NCI-H2196 (cell line): ENCODE measurements at regions not wholly inside any gene's neighbourhood (a gene's known extent, or its start where the extent isn't known, plus 50 kb on each side); places are given as distances from the start of the nearest gene placed in this dataset.
"Not testable (repeated sequence)": the region's sequence is repeated elsewhere in the genome, so short reads cannot be mapped to it uniquely, and the experiment has no call there.

Experiments
- DNase-seq: peaks from one replicate; lab custom pipeline; 2025; ENCODE audit not compliant: unreplicated experiment; lab: John Stamatoyannopoulos, UW

- no peak for DNase-seq
Observed at GRCh38 chr5:62931153-62931950, 352.7 kb downstream of the LRRC70 start.

DNA sequence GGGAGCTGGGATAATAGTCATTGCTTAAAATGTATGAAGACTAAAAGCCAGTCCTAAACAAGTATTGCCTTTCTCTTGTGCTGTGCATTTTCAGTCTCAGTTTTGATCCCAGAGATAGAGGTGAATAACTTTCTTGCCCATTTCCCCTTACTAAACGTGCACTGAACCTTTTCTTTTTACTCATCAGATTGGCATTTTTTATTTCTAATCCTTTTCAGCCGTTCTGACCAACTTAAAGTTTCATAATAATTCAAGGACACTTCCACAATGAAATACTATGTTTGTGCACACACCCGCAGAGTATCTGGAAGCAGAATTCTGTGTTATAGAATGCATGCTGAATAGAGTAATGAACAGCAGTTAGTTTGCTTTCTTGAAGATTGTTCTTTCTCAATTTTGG is 343.6 kb downstream of the LRRC70 start:
- DNase-seq, result no peak

- no peak for DNase-seq
Observed at GRCh38 chr5:62920856-62921255, 342.2 kb downstream of the LRRC70 start.

DNA sequence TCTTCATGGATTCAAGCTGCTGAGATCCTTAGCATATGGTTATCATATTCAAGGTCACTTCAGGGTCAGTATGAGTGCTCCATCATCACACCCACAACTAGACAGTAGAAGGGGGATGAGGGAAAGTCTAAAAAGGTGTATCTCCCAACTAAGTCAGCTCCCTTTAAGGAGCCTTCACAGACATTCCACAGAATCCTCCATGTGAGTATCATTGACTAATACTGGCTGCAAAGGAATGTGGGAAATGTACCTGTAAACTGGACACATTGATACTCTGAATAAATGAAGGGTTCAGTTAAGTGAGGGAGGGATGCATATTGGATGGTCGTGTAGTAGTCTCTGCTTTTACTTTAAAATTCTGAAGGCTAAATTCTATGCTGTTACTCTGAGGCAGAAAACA is 330.7 kb downstream of the LRRC70 start:
- DNase-seq, result no peak

DNA sequence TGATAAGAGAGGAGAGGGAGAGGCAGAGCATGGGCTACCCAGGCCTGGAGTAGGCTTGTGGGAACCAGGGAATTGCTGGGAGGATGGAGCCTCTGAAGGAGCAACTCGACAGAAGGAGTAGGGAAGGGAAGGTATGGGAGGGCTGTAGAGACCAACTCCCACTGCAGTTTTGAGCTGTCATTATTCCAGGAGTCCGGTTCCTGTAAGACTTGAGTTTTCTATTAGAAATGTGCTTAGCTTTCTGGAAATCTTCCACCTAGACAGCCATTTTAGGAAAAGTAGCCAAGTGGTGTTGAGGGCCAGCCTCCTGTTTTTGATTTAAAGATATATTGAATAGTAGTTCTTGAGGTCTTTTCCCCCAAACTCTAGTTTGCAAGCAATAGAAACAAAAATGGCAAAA is 323.5 kb downstream of the LRRC70 start:
- DNase-seq, result no peak

GRCh38 chr5:62900976-62901375 is 322.4 kb downstream of the LRRC70 start:
- no peak for DNase-seq

GRCh38 chr5:62896121-62896893 is 317.7 kb downstream of the LRRC70 start:
- DNase-seq, result no peak

DNA sequence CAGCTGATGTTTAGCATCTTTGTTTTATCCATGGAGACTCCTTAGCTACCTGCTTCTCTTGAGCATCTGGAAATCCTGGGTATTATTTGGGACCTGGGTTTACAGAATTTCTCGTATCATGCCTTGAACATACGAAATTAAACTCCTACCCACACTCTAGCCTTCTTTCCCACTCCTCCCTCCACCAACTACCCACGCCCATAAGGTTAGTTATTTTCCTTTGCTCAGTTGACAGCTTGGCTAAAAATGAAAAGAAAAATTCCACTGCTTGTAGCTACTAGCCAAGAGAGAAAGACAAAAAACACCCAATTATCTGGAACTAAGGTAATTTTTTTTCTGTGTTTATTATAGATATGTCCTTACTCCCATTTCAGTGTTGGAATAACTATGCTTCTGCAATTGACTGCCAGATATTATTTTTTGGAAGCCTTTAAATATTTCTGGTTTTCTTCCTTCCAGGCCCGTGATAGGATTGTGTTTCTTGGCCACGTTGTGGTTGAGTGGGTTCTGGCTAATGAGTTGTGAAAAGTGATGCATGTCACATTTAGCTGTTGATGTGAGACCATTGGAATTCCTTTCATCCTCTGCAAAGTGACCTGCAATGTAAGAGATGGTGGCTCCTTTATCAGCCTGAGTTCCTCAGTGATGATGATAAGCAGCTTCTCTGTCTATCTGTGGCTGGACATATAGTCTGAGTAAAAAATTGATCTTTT is 308.1 kb downstream of the LRRC70 start:
- no peak for DNase-seq

GRCh38 chr5:62837330-62837729 is 258.7 kb downstream of the LRRC70 start:
- DNase-seq, result not testable (repeated sequence)

DNA sequence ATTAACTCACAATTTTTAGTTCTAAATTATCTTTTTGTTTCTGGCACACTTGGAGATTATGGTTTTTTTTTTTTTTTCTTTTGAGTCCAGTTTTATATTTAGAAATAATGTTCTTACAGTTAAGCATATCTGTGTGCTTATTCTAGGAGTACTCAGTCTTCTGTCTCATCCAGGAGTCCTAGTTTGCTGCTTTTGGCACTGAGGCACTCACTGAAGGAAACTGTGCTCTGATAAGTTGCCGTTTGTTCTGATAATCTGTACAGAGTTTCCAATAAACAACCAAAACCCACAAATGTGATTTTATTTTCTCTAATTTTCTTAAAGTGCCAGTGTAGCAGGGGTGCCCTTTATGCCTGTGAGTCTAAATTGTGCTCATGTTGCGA is 251.0 kb downstream of the LRRC70 start:
- DNase-seq, result no peak

DNA sequence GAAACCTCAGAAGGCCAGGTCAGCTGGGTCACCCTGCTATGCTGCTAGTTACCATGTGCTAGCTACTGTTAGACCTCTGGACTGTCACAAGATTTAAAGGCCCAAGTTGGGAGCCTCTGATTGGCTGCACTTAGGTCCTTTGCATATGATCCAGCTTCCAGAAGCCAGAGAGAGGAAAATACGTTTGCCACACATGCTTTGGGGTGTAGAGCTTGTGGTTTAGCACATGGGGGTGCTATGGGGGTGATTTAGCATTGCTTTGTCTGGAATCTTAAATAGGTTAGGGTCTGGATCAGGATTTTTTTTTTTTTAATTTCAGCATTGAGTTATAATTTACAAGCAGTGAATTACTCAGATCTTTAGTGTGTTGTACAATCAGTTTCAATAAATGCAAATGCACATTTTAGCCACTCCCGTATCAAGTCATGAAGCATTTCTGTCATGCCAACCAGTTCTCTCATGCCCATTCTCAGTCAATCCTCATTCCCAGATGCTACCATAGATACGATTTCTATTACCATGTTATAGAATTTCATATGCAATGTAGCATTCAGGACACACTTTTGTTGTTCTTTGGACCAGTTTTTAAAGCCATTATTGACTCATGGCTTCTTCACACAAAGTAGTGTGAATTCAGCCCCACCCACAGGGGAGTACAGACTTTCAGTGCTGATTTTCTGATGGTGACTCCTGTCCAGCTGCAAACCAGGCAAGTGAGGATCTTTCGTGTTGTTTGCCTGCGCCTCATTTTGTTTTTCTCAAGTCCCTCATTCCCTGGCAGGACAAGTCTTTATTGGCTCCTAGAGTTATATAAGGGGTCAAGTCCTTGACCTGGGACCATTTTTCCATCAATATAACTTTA is 250.4 kb downstream of the LRRC70 start:
- no peak for DNase-seq

DNA sequence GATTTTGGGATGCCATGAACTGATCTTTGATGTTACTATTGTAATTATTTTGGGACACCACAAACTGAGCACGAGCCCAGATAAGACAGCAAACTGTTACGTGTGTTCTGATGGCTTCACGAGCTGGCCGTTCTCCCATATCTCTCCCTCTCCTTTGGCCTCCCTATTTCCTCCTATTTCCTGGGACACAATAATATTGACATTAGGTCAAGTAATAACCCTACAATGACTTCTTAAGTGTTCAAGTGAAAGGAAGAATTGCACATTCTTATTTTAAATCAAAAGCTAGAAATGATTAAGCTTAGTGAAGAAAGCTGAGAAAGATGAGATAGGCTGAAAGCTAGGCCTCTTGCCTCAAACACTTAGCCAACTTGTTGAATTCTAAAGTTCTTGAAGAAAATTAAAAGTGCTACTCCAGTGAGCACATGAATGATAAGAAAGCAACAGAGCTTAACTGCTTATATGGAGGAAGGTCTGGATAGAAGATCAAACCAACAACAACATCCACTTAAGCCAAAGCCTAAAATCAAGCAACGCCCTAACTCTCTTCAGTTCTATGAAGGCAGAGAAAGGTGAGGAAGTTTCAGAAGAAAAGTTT is 247.1 kb downstream of the LRRC70 start:
- DNase-seq, result no peak

DNA sequence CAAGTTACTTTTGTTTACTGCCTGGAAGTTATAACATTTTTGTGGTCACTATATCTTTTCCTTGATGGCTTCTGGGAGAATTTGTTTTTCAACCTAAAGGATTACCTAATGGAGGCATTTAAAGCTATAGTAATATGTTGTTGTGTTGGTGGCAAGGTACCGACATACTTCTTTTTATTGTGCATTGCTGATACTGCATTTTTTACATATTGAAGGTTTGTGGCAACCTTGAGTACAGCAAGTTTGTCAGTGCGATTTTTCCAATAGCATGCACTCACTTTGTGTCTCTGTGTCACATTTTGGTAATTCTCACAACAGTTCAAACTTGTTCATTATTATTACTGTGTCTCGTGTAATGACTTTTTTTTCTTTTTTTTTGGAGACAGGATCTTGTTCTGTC is 246.3 kb downstream of the LRRC70 start:
- no peak for DNase-seq

DNA sequence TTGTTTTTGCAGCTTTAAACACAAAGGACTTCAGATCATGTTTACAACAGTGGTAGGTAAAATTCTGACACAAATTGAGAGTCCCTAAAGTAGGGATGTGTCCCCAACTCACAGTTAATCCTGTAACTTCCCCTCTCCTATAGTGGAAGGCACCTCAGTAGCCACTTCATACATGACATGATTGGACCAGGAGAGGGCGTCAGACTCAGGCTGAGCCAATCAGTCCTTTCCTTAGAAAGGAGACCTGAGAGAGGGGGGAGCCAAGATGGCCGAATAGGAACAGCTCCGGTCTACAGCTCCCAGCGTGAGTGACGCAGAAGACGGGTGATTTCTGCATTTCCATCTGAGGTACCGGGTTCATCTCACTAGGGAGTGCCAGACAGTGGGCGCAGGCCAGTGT is 238.4 kb downstream of the LRRC70 start:
- not testable (repeated sequence) for DNase-seq

- no peak for DNase-seq
Observed at GRCh38 chr5:62814991-62815390, 236.4 kb downstream of the LRRC70 start.

GRCh38 chr5:62812621-62813255 is 234.1 kb downstream of the LRRC70 start:
- no peak for DNase-seq

GRCh38 chr5:62804819-62805218 is 226.2 kb downstream of the LRRC70 start:
- DNase-seq, result not testable (repeated sequence)

GRCh38 chr5:62795926-62796325 is 217.3 kb downstream of the LRRC70 start:
- no peak for DNase-seq

- no peak for DNase-seq
Observed at GRCh38 chr5:62794456-62794855, 215.8 kb downstream of the LRRC70 start.

GRCh38 chr5:62791059-62791458 is 212.4 kb downstream of the LRRC70 start:
- no peak for DNase-seq
